RWPE1 (cell line): ENCODE measurements at regions not wholly inside any gene's neighbourhood (a gene's known extent, or its start where the extent isn't known, plus 50 kb on each side); places are given as distances from the start of the nearest gene placed in this dataset.
"Not testable (repeated sequence)": the region's sequence is repeated elsewhere in the genome, so short reads cannot be mapped to it uniquely, and the experiment has no call there.

Experiments
- CTCF ChIA-PET: fragments of 350-600 bp; sonication (Branson Sonifier 250); formaldehyde crosslinking; extraction: SDS; loops from one replicate; lab custom pipeline; 2021; lab: Yijun Ruan, JAX
- POLR2A ChIA-PET: fragments of 400-600 bp; formaldehyde crosslinking; extraction: SDS; loops from one replicate; lab custom pipeline; 2020; ENCODE audit warnings: antibody characterized with exemption; ENCODE audit not compliant: low non-redundant PET; lab: Yijun Ruan, JAX
- DNase-seq: peaks from one replicate; pipeline ENCODE4 v3.0.0; 2012; ENCODE audit warnings: low spot score
- H3K27ac ChIP-seq: fragments of 450-650 bp; 2 replicates; pipeline ENCODE4 v1.5.1; 2017
- CTCF ChIP-seq: fragments of 450-650 bp; conservative IDR thresholded peaks from 2 replicates; pipeline ENCODE4 v1.5.1; 2017; ENCODE audit warnings: low read depth, mild to moderate bottlenecking

- ChIA-PET CTCF (no interaction called here), POLR2A (no interaction called here)
- peak; percentile 50 for DNase-seq
- H3K27ac ChIP-seq, result no peak overlapping the region
- TF ChIP-seq CTCF, result no peak
Observed at GRCh38 chr3:130800829-130801228, 54.2 kb upstream of the PIK3R4 start.

- H3K27ac ChIP-seq, result no peak overlapping the region
- TF ChIP-seq CTCF, result no peak
- POLR2A ChIA-PET, result no interaction called here
- CTCF ChIA-PET, result no interaction called here
- DNase-seq, result no peak
Observed at GRCh38 chr3:130801473-130801872, 54.8 kb upstream of the PIK3R4 start.

DNA sequence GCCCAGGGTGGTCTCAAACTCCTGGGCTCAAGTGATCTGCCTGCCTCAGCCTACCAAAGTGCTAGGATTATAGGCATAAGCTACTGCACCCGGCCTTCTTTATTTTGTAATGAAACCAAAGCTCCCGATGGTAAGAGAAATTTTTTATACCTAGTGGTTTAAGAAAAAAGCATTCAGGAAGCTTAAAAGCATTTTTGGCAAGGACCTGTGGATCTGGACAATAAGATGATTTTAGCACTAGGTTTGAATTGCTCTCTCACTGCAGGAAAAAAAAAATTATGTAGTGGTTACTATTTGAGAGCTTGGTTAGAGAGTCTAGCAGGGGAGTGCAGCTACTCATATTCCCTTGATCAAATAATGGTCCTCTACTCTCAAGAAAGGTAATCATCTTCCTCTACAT lies 64.9 kb upstream of the PIK3R4 start:
- ChIA-PET POLR2A (no interaction called here), CTCF (no interaction called here)
- no peak for TF ChIP-seq CTCF
- no peak for DNase-seq
- H3K27ac ChIP-seq, result no peak overlapping the region

GRCh38 chr3:130814691-130815472 lies 68.3 kb upstream of the PIK3R4 start:
- no peak for TF ChIP-seq CTCF
- POLR2A ChIA-PET, result no interaction called here
- CTCF ChIA-PET, result no interaction called here
- no peak overlapping the region for H3K27ac ChIP-seq
- no peak for DNase-seq

DNA sequence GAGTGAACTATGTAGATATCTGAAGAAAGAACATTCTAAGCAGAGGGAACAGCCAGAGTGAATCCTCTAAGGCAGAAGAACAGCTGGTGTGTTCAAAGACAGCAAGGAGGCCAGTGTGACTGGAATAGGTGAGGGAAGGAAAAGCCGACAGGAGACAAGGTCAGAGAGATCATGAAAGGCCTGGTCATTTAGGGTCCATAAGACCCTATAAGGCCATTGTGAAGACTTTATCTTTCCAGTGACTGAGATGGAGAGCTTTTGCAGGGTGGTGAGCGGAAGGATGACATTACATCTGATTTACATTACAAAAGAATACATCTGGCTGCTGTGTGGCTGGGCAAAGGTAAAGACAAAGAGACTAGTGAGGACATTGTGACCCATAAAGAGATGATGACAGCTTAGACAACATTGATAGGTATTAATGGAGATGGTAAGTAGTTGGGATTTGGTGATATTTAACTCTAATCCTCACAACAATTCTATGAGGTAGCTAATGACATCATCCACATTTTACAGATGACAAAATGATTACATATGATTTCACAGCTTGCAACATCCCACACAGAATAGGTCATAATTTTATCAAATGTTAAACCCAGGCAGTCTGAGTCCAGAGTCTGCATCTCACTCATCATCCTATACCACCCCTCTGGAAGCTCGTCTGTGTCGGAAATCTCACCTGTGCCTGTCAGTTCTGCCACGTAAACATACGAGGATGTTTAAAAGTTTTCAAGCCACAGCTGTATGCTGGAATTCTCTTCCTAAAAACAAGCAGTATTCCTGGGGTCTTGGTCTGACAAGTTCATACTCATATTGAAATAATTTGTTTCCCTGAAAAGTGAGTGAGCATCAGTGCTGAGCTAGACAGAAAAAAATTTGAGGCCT lies 70.2 kb upstream of the PIK3R4 start:
- CTCF ChIA-PET, result no interaction called here
- POLR2A ChIA-PET, result no interaction called here
- TF ChIP-seq CTCF, result no peak
- no peak overlapping the region for H3K27ac ChIP-seq
- DNase-seq, result no peak

DNA sequence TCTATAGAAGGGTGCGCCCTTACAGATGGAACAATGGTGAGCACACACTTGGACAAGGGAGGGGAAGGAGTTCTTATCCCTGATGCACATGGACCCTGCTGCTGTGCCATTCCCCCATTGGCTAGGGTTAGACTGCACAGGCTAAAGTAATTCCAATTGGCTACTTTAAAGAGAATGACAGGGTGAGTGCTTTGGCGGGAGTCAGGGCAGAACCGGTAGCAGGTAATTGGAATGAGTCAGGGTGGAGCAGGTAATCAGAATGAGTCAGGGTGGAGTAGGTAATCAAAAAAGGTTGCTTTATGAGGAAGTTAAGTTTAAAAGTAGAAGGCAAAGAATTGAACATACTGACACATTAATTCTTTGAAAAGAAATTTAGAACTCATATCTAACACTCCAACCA lies 71.4 kb upstream of the PIK3R4 start:
- POLR2A ChIA-PET, DNase-seq, CTCF ChIA-PET, H3K27ac ChIP-seq: not testable (repeated sequence)
